ENCODE measurements at regions not wholly inside any gene's neighbourhood (a gene's known extent, or its start where the extent isn't known, plus 50 kb on each side); places are given as distances from the start of the nearest gene placed in this dataset.

DNA sequence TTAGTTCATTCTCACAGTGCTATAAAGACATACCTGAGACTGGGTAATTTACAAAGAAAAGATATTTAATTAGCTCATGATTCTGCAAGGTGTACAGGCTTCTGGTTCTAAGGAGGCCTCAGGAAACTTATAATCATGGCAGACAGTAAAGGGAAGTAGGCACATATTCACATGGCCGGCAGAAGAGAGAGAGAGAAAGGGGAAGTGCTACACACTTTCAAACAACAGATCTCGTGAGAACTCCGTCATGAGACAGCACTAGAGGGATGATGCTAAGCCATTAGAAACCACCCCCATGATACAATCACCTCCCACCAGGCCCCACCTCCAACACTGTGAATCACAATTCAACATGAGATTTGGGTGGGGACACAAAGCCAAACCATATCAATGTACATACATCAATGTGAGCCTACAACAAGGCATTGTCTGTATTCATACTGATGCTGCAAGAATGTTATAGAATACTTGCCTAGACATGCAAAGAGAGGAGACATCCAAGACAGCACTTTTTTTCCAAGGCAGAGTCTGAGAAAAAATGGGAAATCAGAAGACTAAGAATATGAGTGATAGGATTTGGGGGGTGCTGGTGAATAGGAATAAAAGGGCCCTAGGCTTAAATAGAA is 114.8 kb upstream of the XYLT1 start:
- DNase-seq (no peak), ATAC-seq (ENCODE audit: low read depth) (no peak)
- Mint-ChIP-seq H3K4me1 (no peaks in the 10 kb centered on the region), H3K27me3 (peaks cover 6% of the 10 kb centered on the region), H3K4me3 (no peak overlapping the region), H3K9me3 (peaks cover 26% of the 10 kb centered on the region), H3K36me3 (ENCODE audit: low read depth) (peaks cover 4% of the 10 kb centered on the region), H3K27ac (no peak overlapping the region)
- ChIA-PET POLR2A (no interaction called here), CTCF (no interaction called here)
- TF ChIP-seq, protein P1, sequence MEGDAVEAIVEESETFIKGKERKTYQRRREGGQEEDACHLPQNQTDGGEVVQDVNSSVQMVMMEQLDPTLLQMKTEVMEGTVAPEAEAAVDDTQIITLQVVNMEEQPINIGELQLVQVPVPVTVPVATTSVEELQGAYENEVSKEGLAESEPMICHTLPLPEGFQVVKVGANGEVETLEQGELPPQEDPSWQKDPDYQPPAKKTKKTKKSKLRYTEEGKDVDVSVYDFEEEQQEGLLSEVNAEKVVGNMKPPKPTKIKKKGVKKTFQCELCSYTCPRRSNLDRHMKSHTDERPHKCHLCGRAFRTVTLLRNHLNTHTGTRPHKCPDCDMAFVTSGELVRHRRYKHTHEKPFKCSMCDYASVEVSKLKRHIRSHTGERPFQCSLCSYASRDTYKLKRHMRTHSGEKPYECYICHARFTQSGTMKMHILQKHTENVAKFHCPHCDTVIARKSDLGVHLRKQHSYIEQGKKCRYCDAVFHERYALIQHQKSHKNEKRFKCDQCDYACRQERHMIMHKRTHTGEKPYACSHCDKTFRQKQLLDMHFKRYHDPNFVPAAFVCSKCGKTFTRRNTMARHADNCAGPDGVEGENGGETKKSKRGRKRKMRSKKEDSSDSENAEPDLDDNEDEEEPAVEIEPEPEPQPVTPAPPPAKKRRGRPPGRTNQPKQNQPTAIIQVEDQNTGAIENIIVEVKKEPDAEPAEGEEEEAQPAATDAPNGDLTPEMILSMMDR (IDR thresholded peaks at IDR 0.05) = no peak
- intact Hi-C loops (cut with micrococcal nuclease) = no loop called here

DNA sequence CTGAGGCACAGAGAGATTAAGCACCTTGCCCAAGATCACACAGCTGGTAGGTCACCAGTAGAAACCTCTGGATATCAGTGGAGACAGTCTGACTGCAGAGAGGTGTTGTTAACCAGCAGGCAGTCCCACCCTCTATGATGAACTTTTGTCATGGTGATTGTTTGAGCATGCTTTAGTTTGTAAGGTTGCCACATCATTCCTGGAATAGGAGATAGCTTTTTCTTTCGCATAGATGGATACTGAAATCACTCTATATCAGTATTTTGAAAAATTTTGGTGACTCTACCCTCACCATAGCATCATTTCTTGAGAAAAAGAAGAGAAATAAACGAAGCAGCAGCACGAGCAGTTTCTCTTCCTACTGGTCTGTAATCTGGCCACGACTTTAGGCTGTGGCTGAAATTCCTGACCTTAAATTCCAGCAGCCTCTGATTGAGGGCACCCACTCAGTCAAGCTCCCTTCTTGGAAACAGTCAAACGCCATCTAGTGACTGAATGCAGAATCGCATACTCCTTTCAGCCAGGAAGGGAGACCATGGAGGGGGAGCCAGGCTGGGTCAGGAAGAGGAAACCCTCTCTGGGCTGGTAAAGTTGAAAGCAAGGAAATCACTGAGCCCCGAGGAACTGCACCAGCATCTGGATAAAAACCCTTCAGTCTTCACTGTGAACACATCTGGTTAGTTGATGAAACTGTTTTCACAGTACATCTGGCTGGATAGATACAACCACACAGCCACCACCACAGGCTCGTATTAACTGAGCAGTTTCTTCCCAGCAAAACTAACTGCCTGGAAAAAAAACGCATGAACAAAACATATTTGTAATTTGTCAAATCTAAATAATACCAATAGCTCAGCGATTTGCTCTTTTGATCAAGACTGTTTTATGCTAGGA is 108.5 kb upstream of the XYLT1 start:
- no peaks in the 10 kb centered on the region for H3K4me1 Mint-ChIP-seq
- CTCF ChIA-PET = interaction anchor here (0.6 to 4.5 kb wide), 37 partner anchors 8 to 983 kb away, joined by 3 to 30 read pairs (median 3); no protein-coding TSS in a partner anchor
- no peak overlapping the region for H3K4me3 Mint-ChIP-seq
- H3K27ac Mint-ChIP-seq = no peak overlapping the region
- H3K36me3 Mint-ChIP-seq (ENCODE audit: low read depth) = peaks cover 2% of the 10 kb centered on the region
- POLR2A ChIA-PET = interaction anchor here (0.5 to 1.2 kb wide), 2 partner anchors 111 to 202 kb away, joined by 4 read pairs; no protein-coding TSS in a partner anchor
- DNase-seq (no peak), ATAC-seq (ENCODE audit: low read depth) (peak; percentile 70)
- peaks cover 6% of the 10 kb centered on the region for H3K27me3 Mint-ChIP-seq
- peaks cover 10% of the 10 kb centered on the region for H3K9me3 Mint-ChIP-seq
- intact Hi-C loops (cut with micrococcal nuclease) = loop anchor here (1.0 to 5.0 kb wide), 6 partner anchors 103 to 718 kb away; no protein-coding TSS in a partner anchor
- TF ChIP-seq, protein P1 (IDR thresholded peaks at IDR 0.05) = peak; percentile 83

DNA sequence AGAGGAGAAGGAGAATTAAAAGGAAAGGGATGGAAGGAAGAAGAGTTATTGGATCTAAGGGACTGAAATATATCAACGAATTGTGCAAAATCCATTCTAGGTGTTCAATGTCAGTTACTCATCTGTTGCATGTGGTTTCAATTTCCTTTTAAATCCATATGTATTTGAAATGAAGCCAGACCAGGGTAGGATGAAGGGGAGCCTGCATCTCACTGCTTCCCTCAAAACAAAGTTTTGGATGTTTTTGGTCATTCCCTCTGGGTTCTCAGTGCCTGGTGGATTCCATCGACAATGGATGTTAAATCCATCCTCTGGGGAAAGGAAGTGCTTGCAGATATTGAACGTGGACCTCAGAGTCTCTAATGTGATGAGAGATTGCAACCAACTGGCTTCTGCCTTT is 103.5 kb upstream of the XYLT1 start:
- no peak overlapping the region for H3K27ac Mint-ChIP-seq
- peaks cover 1% of the 10 kb centered on the region for H3K27me3 Mint-ChIP-seq
- POLR2A ChIA-PET = no interaction called here
- ATAC-seq (ENCODE audit: low read depth) = no peak
- CTCF ChIA-PET = no interaction called here
- no peaks in the 10 kb centered on the region for H3K9me3 Mint-ChIP-seq
- intact Hi-C loops (cut with micrococcal nuclease) = no loop called here
- TF ChIP-seq, protein P1 (IDR thresholded peaks at IDR 0.05) = no peak
- no peaks in the 10 kb centered on the region for H3K36me3 Mint-ChIP-seq (ENCODE audit: low read depth)
- no peak for DNase-seq
- no peak overlapping the region for H3K4me3 Mint-ChIP-seq
- H3K4me1 Mint-ChIP-seq = no peaks in the 10 kb centered on the region

DNA sequence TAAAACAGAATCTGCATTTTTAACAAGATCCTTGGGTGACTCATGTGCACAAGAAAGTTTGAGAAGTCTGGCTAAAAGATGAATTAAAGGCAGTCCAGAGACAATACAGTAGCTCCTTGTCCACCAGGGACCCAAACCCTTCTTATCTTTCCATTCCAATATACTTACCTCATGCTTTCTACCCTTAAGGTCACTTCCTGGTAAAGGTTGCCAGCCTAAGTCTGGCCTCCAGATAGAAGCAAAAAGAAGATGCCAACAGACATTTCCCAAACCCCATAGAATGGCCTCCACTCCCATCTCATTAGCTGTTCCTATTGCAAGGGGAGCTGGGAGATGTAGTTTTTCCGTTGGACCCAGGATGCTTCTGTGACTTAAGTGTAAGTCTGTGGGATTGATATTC is 101.4 kb upstream of the XYLT1 start:
- H3K9me3 Mint-ChIP-seq = no peaks in the 10 kb centered on the region
- TF ChIP-seq, protein P1 (IDR thresholded peaks at IDR 0.05) = no peak
- no peaks in the 10 kb centered on the region for H3K36me3 Mint-ChIP-seq (ENCODE audit: low read depth)
- ATAC-seq (ENCODE audit: low read depth) = no peak
- ChIA-PET CTCF (no interaction called here), POLR2A (no interaction called here)
- no peak overlapping the region for H3K27ac Mint-ChIP-seq
- no peaks in the 10 kb centered on the region for H3K4me1 Mint-ChIP-seq
- H3K27me3 Mint-ChIP-seq = peaks cover 6% of the 10 kb centered on the region
- intact Hi-C loops (cut with micrococcal nuclease) = no loop called here
- DNase-seq = no peak
- no peak overlapping the region for H3K4me3 Mint-ChIP-seq

DNA sequence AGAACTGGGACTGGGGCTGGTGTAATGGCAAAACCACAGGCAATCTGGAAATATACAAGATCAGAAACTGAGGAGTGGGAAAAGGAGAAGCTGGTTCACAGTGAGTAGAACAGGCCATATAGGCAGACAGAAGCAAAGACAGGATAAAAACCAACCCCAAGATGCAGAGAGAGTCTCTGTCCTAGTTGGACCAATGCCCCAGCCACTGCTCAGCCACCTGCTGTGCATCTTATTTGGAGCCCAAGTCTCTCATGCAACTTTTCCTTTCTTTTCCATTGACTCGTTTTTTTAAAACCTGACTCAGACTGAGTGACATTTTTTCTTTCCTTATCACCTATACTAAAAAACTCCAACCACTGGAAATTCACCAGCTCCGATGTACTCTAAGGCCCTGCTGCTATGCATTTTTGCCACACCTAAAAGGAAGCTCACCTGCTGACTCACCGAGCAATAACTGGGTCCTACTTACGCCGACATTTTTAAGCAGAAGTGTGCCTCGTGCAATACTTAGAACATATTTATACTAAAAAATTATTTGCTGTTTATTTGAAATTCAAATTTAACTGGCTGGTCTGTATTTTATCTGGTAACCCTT is 100.8 kb upstream of the XYLT1 start:
- CTCF ChIA-PET = interaction anchor here (1.9 kb wide), 1 partner anchor 8 kb away, joined by 6 read pairs; no protein-coding TSS in a partner anchor

More for the DNA sequence above, 100.8 kb upstream of the XYLT1 start:
- no peak for DNase-seq
- Mint-ChIP-seq H3K36me3 (ENCODE audit: low read depth) (no peaks in the 10 kb centered on the region), H3K9me3 (no peaks in the 10 kb centered on the region), H3K27me3 (peaks cover 7% of the 10 kb centered on the region), H3K4me3 (no peak overlapping the region), H3K4me1 (no peaks in the 10 kb centered on the region), H3K27ac (no peak overlapping the region)
- intact Hi-C loops (cut with micrococcal nuclease) = no loop called here
- no peak for ATAC-seq (ENCODE audit: low read depth)
- TF ChIP-seq, protein P1 (IDR thresholded peaks at IDR 0.05) = no peak
- POLR2A ChIA-PET = no interaction called here
